ENCODE measurements at regions not wholly inside any gene's neighbourhood (a gene's known extent, or its start where the extent isn't known, plus 50 kb on each side); places are given as distances from the start of the nearest gene placed in this dataset.

DNA sequence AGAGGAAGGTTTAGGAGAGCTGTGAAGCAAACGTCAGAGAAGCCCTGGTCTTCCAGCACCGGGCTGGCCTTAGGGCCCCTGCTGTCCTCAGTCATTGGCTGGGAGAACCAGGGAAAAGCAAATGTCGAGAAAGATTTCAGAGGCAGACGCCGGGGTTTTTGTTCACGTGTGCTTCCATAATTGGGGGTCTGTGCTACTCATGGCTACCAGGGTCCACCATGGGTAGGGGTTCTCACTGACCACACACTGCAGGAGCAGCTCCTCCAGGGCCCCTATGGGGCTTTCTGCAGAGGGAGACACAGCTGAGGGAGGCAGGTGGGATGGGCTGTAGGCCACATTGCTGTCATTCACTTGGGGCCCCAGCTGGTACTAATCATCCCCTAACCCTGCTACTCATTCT is 291.8 kb upstream of the FOXQ1 start:
- TF ChIP-seq, protein P1, sequence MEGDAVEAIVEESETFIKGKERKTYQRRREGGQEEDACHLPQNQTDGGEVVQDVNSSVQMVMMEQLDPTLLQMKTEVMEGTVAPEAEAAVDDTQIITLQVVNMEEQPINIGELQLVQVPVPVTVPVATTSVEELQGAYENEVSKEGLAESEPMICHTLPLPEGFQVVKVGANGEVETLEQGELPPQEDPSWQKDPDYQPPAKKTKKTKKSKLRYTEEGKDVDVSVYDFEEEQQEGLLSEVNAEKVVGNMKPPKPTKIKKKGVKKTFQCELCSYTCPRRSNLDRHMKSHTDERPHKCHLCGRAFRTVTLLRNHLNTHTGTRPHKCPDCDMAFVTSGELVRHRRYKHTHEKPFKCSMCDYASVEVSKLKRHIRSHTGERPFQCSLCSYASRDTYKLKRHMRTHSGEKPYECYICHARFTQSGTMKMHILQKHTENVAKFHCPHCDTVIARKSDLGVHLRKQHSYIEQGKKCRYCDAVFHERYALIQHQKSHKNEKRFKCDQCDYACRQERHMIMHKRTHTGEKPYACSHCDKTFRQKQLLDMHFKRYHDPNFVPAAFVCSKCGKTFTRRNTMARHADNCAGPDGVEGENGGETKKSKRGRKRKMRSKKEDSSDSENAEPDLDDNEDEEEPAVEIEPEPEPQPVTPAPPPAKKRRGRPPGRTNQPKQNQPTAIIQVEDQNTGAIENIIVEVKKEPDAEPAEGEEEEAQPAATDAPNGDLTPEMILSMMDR (conservative IDR thresholded peaks at IDR 0.05 in 1 of 2, IDR thresholded peaks at IDR 0.05 in 1 of 2; ENCODE audit: low read depth in 1 of 2, low read length in 2 of 2): no peak
- no peak for TF ChIP-seq EZH2 (IDR thresholded peaks at IDR 0.05; ENCODE audit: low read length, missing control alignments)
